ENCODE measurements at regions not wholly inside any gene's neighbourhood (a gene's known extent, or its start where the extent isn't known, plus 50 kb on each side); places are given as distances from the start of the nearest gene placed in this dataset.

DNA sequence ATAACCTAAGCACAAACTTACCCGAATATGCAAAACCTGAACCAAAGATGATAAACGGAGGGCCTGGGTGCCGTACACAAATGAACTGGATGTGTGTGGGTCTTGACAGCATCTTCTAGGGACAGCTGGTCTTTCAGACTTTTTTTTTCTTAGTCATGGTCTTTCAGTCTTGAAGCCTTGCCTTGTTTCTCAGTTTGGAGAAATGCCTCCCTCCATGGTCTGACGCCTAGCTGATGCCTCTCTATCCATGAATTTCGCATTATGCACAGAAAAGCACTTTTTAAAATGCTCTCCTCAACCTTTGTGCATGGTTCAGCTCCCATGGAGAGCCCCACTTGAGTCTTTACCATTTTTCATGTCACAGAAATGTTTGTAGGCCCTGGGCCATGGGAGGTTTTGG lies 52.8 kb upstream of the LYRM9 start:
- no peak overlapping the region for H3K27ac ChIP-seq (ENCODE audit: insufficient read length, low read depth, low read length)
- H4K91ac ChIP-seq (ENCODE audit: insufficient read length, low read depth, low read length) = no peak overlapping the region
- H3K9me3 Mint-ChIP-seq = peaks cover 0 to 4% of the 10 kb centered on the region in 2 experiments; a peak in 4 of 5 replicates
- H3K9me3 ChIP-seq (ENCODE audit: control insufficient read depth, low read depth, low read length) = no peaks in the 10 kb centered on the region
- H2AK5ac ChIP-seq (ENCODE audit: insufficient read length, low read length) = no peak overlapping the region
- no peak overlapping the region for H3T11ph ChIP-seq (ENCODE audit: low read length)
- H3K27ac Mint-ChIP-seq = no peak overlapping the region
- H3K4ac ChIP-seq (ENCODE audit: low read depth, low read length) = no peak overlapping the region
- H2BK15ac ChIP-seq (ENCODE audit: low read depth, low read length) = no peak overlapping the region
- H3K14ac ChIP-seq (ENCODE audit: insufficient read depth, low read length) = no peak overlapping the region
- no peaks in the 10 kb centered on the region for H3K36me3 Mint-ChIP-seq (ENCODE audit: insufficient read depth in 1 of 3, low read depth in 3 of 3)
- TF ChIP-seq, protein P1, sequence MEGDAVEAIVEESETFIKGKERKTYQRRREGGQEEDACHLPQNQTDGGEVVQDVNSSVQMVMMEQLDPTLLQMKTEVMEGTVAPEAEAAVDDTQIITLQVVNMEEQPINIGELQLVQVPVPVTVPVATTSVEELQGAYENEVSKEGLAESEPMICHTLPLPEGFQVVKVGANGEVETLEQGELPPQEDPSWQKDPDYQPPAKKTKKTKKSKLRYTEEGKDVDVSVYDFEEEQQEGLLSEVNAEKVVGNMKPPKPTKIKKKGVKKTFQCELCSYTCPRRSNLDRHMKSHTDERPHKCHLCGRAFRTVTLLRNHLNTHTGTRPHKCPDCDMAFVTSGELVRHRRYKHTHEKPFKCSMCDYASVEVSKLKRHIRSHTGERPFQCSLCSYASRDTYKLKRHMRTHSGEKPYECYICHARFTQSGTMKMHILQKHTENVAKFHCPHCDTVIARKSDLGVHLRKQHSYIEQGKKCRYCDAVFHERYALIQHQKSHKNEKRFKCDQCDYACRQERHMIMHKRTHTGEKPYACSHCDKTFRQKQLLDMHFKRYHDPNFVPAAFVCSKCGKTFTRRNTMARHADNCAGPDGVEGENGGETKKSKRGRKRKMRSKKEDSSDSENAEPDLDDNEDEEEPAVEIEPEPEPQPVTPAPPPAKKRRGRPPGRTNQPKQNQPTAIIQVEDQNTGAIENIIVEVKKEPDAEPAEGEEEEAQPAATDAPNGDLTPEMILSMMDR (conservative IDR thresholded peaks at IDR 0.05) = no peak
- no peak overlapping the region for H3K23ac ChIP-seq (ENCODE audit: insufficient read length, low read depth, low read length)
- H2BK5ac ChIP-seq (ENCODE audit: insufficient read length, low read length) = no peak overlapping the region
- no peaks in the 10 kb centered on the region; the same call in 1 of the 2 replicates for H3K4me1 ChIP-seq (ENCODE audit: insufficient read depth, low read length)
- peaks cover 4% of the 10 kb centered on the region for H3K27me3 Mint-ChIP-seq (ENCODE audit: low read depth)
- H4K5ac ChIP-seq (ENCODE audit: insufficient read length, low read depth, low read length) = no peak overlapping the region
- no peak overlapping the region for H3K9ac ChIP-seq (ENCODE audit: extremely low read depth, insufficient read length, low read length)
- no peak overlapping the region for H2BK12ac ChIP-seq (ENCODE audit: insufficient read length, low read depth, low read length)
- no peak overlapping the region for H2BK120ac ChIP-seq (ENCODE audit: low read depth, low read length, poor library complexity, severe bottlenecking)
- H3K79me2 ChIP-seq (ENCODE audit: insufficient read depth, low read length) = no peaks in the 10 kb centered on the region
- no peaks in the 10 kb centered on the region for H3K27me3 ChIP-seq (ENCODE audit: insufficient read depth, low read length)
- no peaks in the 10 kb centered on the region for H4K20me1 ChIP-seq (ENCODE audit: control insufficient read depth, insufficient read depth, insufficient read length)
- no peak overlapping the region for H3K4me2 ChIP-seq (ENCODE audit: insufficient read depth, insufficient read length, low read length)
- no peak overlapping the region for H4K8ac ChIP-seq (replicated peaks; ENCODE audit: insufficient read length, low read depth, low read length)
- no peak overlapping the region for H3K18ac ChIP-seq (ENCODE audit: insufficient read length, low read depth, low read length)
- no peak overlapping the region for H3K4me3 Mint-ChIP-seq
- no peaks in the 10 kb centered on the region for H3K79me1 ChIP-seq (ENCODE audit: insufficient read depth, low read depth, low read length, poor library complexity, severe bottlenecking)
- peaks cover 25 to 30% of the 10 kb centered on the region in 2 experiments for H3K4me1 Mint-ChIP-seq
- H2AFZ ChIP-seq (ENCODE audit: low read length) = no peak overlapping the region
- no CpG with 5 or more reads among the region's 5 CpGs for WGBS (ENCODE audit: extremely low coverage, insufficient read length, low lambda C conversion rate)
- DNase-seq = no peak
- no peak overlapping the region for H2BK20ac ChIP-seq (ENCODE audit: low read depth, low read length, poor library complexity, severe bottlenecking)
- no peaks in the 10 kb centered on the region for H3K23me2 ChIP-seq (ENCODE audit: insufficient read length, low read depth, low read length, poor library complexity, severe bottlenecking)
- H3K56ac ChIP-seq (ENCODE audit: insufficient read length, low read depth, low read length) = no peak overlapping the region

Measured in H9 (cell line).